Effector memory CD4-positive, alpha-beta T cell (primary cell): ENCODE measurements at regions not wholly inside any gene's neighbourhood (a gene's known extent, or its start where the extent isn't known, plus 50 kb on each side); places are given as distances from the start of the nearest gene placed in this dataset.

Experiments used
- DNase-seq, 3 donors: peaks; one replicate each; pipeline ENCODE4 v3.0.0-alpha.2; 2020
- H3K27ac ChIP-seq: 2 replicates; pipeline ENCODE4 v1.7.0; 2013; ENCODE audit warnings: mild to moderate bottlenecking, low read length, moderate library complexity; ENCODE audit not compliant: insufficient read depth, poor library complexity, severe bottlenecking
- H3K27me3 ChIP-seq: replicated peaks from 2 replicates; pipeline ENCODE4 v1.7.0; 2013; ENCODE audit warnings: mild to moderate bottlenecking, low read length; ENCODE audit not compliant: insufficient read depth, control insufficient read depth, poor library complexity, severe bottlenecking
- H3K36me3 ChIP-seq: 2 replicates; pipeline ENCODE4 v1.7.0; 2013; ENCODE audit warnings: mild to moderate bottlenecking, low read length, moderate library complexity; ENCODE audit not compliant: control insufficient read depth, insufficient read depth
- H3K4me1 ChIP-seq: 2 replicates; pipeline ENCODE4 v1.7.0; 2013; ENCODE audit warnings: low read length, mild to moderate bottlenecking; ENCODE audit not compliant: control insufficient read depth, insufficient read depth, poor library complexity, severe bottlenecking
- H3K4me3 ChIP-seq: 2 replicates; pipeline ENCODE4 v1.7.0; 2013; ENCODE audit warnings: low read length, low read depth, mild to moderate bottlenecking; ENCODE audit not compliant: insufficient read depth, poor library complexity, severe bottlenecking
- H3K9me3 ChIP-seq: 2 replicates; pipeline ENCODE4 v1.7.0; 2013; ENCODE audit warnings: mild to moderate bottlenecking, low read length, moderate library complexity; ENCODE audit not compliant: control insufficient read depth

- Histone ChIP-seq H3K27ac (no peak overlapping the region), H3K9me3 (no peaks in the 10 kb centered on the region), H3K36me3 (no peaks in the 10 kb centered on the region), H3K4me3 (no peak overlapping the region), H3K4me1 (no peaks in the 10 kb centered on the region), H3K27me3 (peaks cover 2% of the 10 kb centered on the region)
- no peak for DNase-seq
Observed at GRCh38 chr5:109588281-109589035, 101.3 kb upstream of the MAN2A1 start.

- H3K36me3 ChIP-seq, result no peaks in the 10 kb centered on the region
- H3K27ac ChIP-seq, result no peak overlapping the region
- no peaks in the 10 kb centered on the region for H3K4me1 ChIP-seq
- peaks cover 2% of the 10 kb centered on the region for H3K27me3 ChIP-seq
- no peaks in the 10 kb centered on the region for H3K9me3 ChIP-seq
- no peak overlapping the region for H3K4me3 ChIP-seq
- DNase-seq, result no peak
Observed at GRCh38 chr5:109584986-109585599, 104.6 kb upstream of the MAN2A1 start.

- no peaks in the 10 kb centered on the region for H3K36me3 ChIP-seq
- peaks cover 2% of the 10 kb centered on the region for H3K27me3 ChIP-seq
- no peak for DNase-seq
- no peak overlapping the region for H3K27ac ChIP-seq
- no peaks in the 10 kb centered on the region for H3K4me1 ChIP-seq
- H3K9me3 ChIP-seq, result no peaks in the 10 kb centered on the region
- no peak overlapping the region for H3K4me3 ChIP-seq
Observed at GRCh38 chr5:109580225-109580624, 109.5 kb upstream of the MAN2A1 start.

GRCh38 chr5:109575506-109575905 lies 114.2 kb upstream of the MAN2A1 start:
- Histone ChIP-seq H3K27me3 (no peaks in the 10 kb centered on the region), H3K4me1 (no peaks in the 10 kb centered on the region), H3K4me3 (no peak overlapping the region), H3K9me3 (no peaks in the 10 kb centered on the region), H3K27ac (no peak overlapping the region), H3K36me3 (no peaks in the 10 kb centered on the region)
- no peak for DNase-seq

GRCh38 chr5:109574985-109575384 lies 114.7 kb upstream of the MAN2A1 start:
- DNase-seq, result no peak
- Histone ChIP-seq H3K4me1 (no peaks in the 10 kb centered on the region), H3K4me3 (no peak overlapping the region), H3K9me3 (no peaks in the 10 kb centered on the region), H3K27ac (no peak overlapping the region), H3K27me3 (no peaks in the 10 kb centered on the region), H3K36me3 (no peaks in the 10 kb centered on the region)

- DNase-seq, result no peak
- H3K4me1 ChIP-seq, result no peaks in the 10 kb centered on the region
- no peak overlapping the region for H3K4me3 ChIP-seq
- no peak overlapping the region for H3K27ac ChIP-seq
- no peaks in the 10 kb centered on the region for H3K9me3 ChIP-seq
- H3K36me3 ChIP-seq, result no peaks in the 10 kb centered on the region
- H3K27me3 ChIP-seq, result no peaks in the 10 kb centered on the region
Observed at GRCh38 chr5:109573766-109574165, 116.0 kb upstream of the MAN2A1 start.

GRCh38 chr5:109573256-109573655 lies 116.5 kb upstream of the MAN2A1 start:
- H3K4me3 ChIP-seq, result no peak overlapping the region
- no peaks in the 10 kb centered on the region for H3K9me3 ChIP-seq
- no peak for DNase-seq
- H3K4me1 ChIP-seq, result no peaks in the 10 kb centered on the region
- H3K27me3 ChIP-seq, result no peaks in the 10 kb centered on the region
- H3K27ac ChIP-seq, result no peak overlapping the region
- H3K36me3 ChIP-seq, result no peaks in the 10 kb centered on the region

GRCh38 chr5:109571785-109572184 lies 117.9 kb upstream of the MAN2A1 start:
- Histone ChIP-seq H3K36me3 (no peaks in the 10 kb centered on the region), H3K9me3 (no peaks in the 10 kb centered on the region), H3K27ac (no peak overlapping the region), H3K27me3 (no peaks in the 10 kb centered on the region), H3K4me1 (no peaks in the 10 kb centered on the region), H3K4me3 (no peak overlapping the region)
- no peak for DNase-seq

- no peaks in the 10 kb centered on the region for H3K9me3 ChIP-seq
- H3K27me3 ChIP-seq, result no peaks in the 10 kb centered on the region
- H3K27ac ChIP-seq, result no peak overlapping the region
- H3K36me3 ChIP-seq, result no peaks in the 10 kb centered on the region
- no peaks in the 10 kb centered on the region for H3K4me1 ChIP-seq
- no peak for DNase-seq
- H3K4me3 ChIP-seq, result no peak overlapping the region
Observed at GRCh38 chr5:109570362-109570874, 119.3 kb upstream of the MAN2A1 start.

- DNase-seq, result no peak
- Histone ChIP-seq H3K36me3 (no peaks in the 10 kb centered on the region), H3K9me3 (no peaks in the 10 kb centered on the region), H3K4me1 (no peaks in the 10 kb centered on the region), H3K4me3 (no peak overlapping the region), H3K27me3 (no peaks in the 10 kb centered on the region), H3K27ac (no peak overlapping the region)
Observed at GRCh38 chr5:109567374-109568044, 122.2 kb upstream of the MAN2A1 start.
